ENCODE measurements at regions not wholly inside any gene's neighbourhood (a gene's known extent, or its start where the extent isn't known, plus 50 kb on each side); places are given as distances from the start of the nearest gene placed in this dataset.

DNA sequence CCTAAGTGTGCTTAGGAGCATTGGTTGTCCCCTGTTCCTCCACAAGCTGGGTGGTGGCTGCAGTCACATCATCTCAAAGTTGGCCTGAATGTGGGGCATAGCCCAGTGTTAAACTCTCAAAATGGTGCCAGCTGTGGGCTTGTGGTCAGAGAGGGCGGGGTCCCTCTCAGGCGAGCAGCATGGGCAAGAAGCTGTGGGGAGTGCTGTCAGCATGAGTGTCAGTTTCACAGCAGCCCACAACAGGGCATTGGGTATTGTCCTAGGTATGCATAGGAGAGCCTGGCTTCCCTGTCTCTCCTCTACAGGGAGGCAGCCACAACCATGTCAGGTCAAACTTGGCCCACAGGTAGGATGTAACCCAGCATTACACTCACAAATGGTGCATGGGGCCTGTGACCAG is 285.6 kb upstream of the THSD7B start:
- H3K9me3 ChIP-seq, result no peaks in the 10 kb centered on the region
- no peaks in the 10 kb centered on the region for H3K4me1 ChIP-seq (ENCODE audit: control insufficient read depth in 1 of 2, insufficient read depth in 1 of 2, low read depth in 1 of 2, low read length in 1 of 2)
- TF ChIP-seq, protein P1, sequence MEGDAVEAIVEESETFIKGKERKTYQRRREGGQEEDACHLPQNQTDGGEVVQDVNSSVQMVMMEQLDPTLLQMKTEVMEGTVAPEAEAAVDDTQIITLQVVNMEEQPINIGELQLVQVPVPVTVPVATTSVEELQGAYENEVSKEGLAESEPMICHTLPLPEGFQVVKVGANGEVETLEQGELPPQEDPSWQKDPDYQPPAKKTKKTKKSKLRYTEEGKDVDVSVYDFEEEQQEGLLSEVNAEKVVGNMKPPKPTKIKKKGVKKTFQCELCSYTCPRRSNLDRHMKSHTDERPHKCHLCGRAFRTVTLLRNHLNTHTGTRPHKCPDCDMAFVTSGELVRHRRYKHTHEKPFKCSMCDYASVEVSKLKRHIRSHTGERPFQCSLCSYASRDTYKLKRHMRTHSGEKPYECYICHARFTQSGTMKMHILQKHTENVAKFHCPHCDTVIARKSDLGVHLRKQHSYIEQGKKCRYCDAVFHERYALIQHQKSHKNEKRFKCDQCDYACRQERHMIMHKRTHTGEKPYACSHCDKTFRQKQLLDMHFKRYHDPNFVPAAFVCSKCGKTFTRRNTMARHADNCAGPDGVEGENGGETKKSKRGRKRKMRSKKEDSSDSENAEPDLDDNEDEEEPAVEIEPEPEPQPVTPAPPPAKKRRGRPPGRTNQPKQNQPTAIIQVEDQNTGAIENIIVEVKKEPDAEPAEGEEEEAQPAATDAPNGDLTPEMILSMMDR (IDR thresholded peaks at IDR 0.05), result no peak
- no peaks in the 10 kb centered on the region for H3K36me3 ChIP-seq
- no peak overlapping the region for H3K4me3 ChIP-seq (ENCODE audit: low read depth in 1 of 2, low read length in 1 of 2)
- no peaks in the 10 kb centered on the region for H3K27me3 ChIP-seq
- no peak overlapping the region for H3K27ac ChIP-seq

DNA sequence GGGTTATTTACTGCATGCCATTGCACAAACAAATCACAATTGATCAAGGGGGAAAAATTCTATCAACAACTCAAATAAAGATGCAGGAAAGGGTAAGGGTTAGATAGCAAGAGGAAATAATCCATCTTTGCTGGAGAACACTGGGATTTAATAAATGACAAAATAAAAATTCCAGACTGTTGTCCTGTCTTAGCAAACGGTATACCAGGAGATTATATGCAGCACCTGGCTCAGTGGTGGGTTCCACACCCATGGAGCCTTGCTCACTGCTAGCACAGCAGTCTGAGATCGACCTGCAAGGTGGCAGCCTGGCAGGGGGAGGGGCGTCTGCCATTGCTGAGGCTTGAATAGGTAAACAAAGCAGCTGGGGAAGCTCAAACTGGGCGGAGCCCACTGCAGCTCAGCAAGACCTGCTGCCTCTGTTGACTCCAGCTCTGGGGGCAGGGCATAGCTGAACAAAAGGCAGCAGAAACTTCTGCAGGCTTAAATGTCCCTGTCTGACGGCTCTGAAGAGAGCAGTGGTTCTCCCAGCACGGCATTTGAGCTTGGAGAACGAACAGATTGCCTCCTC is 296.5 kb upstream of the THSD7B start:
- Histone ChIP-seq H3K27ac (no peak overlapping the region), H3K4me1 (ENCODE audit: control insufficient read depth in 1 of 2, insufficient read depth in 1 of 2, low read depth in 1 of 2, low read length in 1 of 2) (no peaks in the 10 kb centered on the region), H3K36me3 (no peaks in the 10 kb centered on the region), H3K9me3 (no peaks in the 10 kb centered on the region), H3K27me3 (no peaks in the 10 kb centered on the region), H3K4me3 (ENCODE audit: low read depth in 1 of 2, low read length in 1 of 2) (no peak overlapping the region)
- TF ChIP-seq, protein P1 (IDR thresholded peaks at IDR 0.05), result no peak

DNA sequence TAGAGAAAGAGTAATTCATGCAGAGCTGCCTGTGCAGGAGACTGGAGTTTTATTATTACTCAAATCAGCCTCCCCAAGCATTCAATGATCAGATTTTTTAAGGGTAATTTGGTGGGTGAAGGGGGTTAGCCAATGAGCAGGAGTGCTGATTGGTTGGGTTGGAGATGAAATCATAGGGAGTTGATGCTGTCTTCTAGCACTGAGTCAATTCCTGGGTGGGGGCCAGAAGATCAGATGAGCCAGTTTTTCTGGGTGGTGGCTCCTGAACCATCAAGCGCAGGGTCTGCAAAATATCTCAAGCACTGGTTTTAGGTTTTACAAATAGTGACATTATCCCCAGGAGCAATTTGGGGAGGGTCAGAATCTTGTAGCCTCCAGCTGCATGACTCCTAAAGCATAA is 312.8 kb upstream of the THSD7B start:
- H3K27me3 ChIP-seq, result peaks cover 52% of the 10 kb centered on the region
- H3K9me3 ChIP-seq, result no peaks in the 10 kb centered on the region
- no peaks in the 10 kb centered on the region for H3K36me3 ChIP-seq
- no peaks in the 10 kb centered on the region for H3K4me1 ChIP-seq (ENCODE audit: control insufficient read depth in 1 of 2, insufficient read depth in 1 of 2, low read depth in 1 of 2, low read length in 1 of 2)
- no peak overlapping the region for H3K4me3 ChIP-seq (ENCODE audit: low read depth in 1 of 2, low read length in 1 of 2)
- TF ChIP-seq, protein P1 (IDR thresholded peaks at IDR 0.05), result no peak
- no peak overlapping the region for H3K27ac ChIP-seq

DNA sequence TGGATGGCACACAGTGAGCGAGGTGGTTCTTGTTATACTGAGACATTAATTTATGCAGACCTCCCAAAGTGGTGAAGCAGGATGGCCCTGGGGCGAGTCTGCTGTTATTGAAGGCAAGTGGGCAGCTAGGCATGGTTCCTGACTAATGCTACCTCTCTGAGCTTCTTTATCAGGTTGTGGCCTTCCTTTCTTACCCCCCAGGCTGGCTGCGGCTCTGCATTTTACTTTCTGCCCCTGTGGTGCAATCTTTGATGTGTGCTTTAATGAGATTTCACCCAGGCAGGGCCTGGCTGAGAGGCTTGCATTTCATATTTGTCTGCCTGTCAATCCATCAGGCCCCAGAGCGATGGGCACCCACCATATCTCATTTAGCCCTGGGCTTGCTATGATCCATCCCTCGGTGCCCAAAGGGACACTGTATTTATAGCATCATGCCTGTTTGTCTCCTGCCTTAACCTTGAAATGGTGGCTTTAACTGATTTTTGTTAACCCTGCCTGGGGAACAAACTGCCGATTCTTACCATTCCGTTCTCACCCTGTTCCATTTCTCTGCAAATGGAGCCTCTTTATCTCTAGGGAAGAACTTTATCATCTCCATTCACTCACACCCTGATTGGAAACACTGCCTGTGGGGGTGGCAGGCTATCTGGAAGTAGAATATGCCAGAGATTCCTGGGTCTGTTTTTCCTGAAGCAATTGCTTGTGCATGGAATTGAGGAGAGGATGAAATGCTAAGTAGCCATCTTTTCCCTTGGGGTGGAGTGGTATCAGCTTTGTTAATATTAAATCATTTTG is 316.2 kb upstream of the THSD7B start:
- Histone ChIP-seq H3K36me3 (no peaks in the 10 kb centered on the region), H3K4me1 (ENCODE audit: control insufficient read depth in 1 of 2, insufficient read depth in 1 of 2, low read depth in 1 of 2, low read length in 1 of 2) (no peaks in the 10 kb centered on the region), H3K27ac (no peak overlapping the region), H3K9me3 (no peaks in the 10 kb centered on the region), H3K4me3 (ENCODE audit: low read depth in 1 of 2, low read length in 1 of 2) (no peak overlapping the region), H3K27me3 (peaks cover 32% of the 10 kb centered on the region)
- TF ChIP-seq, protein P1 (IDR thresholded peaks at IDR 0.05), result no peak

DNA sequence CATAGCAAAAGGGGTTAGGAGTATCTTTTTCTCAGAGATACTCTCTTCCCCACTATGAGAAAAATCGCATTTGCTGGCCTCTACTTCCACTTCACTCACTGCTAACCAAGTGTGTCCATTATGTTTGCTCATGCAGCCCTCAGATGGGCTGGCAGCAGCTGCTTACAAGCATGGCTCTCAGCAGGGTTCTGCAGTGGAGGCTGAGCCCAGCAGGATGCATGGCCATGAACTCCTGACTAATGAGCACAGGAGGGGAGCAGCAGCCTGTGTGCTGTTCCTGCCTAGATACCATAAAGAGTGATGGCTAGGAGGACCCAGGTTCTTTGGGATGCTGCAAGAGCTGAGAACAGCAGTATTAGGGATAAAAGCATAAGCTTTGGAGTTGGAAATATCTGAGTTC is 316.9 kb upstream of the THSD7B start:
- Histone ChIP-seq H3K4me1 (ENCODE audit: control insufficient read depth in 1 of 2, insufficient read depth in 1 of 2, low read depth in 1 of 2, low read length in 1 of 2) (no peaks in the 10 kb centered on the region), H3K4me3 (ENCODE audit: low read depth in 1 of 2, low read length in 1 of 2) (no peak overlapping the region), H3K27me3 (peaks cover 26% of the 10 kb centered on the region), H3K27ac (no peak overlapping the region), H3K9me3 (no peaks in the 10 kb centered on the region), H3K36me3 (no peaks in the 10 kb centered on the region)
- TF ChIP-seq, protein P1 (IDR thresholded peaks at IDR 0.05), result no peak

Measured in neutrophil (primary cell).